ENCODE measurements at regions not wholly inside any gene's neighbourhood (a gene's known extent, or its start where the extent isn't known, plus 50 kb on each side); places are given as distances from the start of the nearest gene placed in this dataset.

DNA sequence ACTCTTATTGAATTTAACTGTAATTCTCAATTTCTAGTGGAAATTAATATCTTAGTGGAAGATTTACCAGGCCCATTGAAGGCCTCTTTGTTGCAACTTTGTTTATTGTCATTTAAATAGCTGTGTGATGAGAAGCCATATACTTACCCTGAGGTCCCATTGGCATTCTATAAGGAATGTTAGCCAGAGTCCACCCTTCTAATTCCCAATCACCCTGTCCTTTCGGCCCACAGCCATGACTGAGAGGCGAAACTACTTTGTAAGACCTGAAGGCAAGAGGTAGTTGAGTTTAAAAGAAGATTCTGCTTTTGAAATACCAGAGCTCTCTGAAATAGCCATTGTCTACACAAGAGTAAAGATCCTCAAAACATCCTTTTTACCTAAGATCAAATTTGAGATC, 290.5 kb upstream of the RARB start:
- in situ Hi-C loops (cut with MboI): no loop called here
- Histone ChIP-seq H3K4me3 (no peak overlapping the region), H4K20me1 (ENCODE audit: insufficient read depth) (no peaks in the 10 kb centered on the region), H3K4me2 (ENCODE audit: unreplicated experiment) (no peak overlapping the region), H3K9me3 (ENCODE audit: low read depth) (no peaks in the 10 kb centered on the region), H3K79me2 (ENCODE audit: insufficient read depth) (no peaks in the 10 kb centered on the region), H3K4me1 (ENCODE audit: insufficient read depth) (no peaks in the 10 kb centered on the region), H3K27me3 (replicated peaks; ENCODE audit: insufficient read depth) (no peaks in the 10 kb centered on the region), H2AFZ (no peak overlapping the region), H3K36me3 (ENCODE audit: low read depth) (no peaks in the 10 kb centered on the region), H3F3A (ENCODE audit: insufficient read depth) (no peaks in the 10 kb centered on the region), H3K27ac (no peak overlapping the region), H3K9ac (no peak overlapping the region), H3K9me2 (ENCODE audit: insufficient read depth) (no peaks in the 10 kb centered on the region)
- 26 to 27% methylated on average over 2 of the region's 2 CpGs for WGBS, 2 experiments (ENCODE audit: low coverage in 1 of 2, low lambda C conversion rate in 2 of 2, missing lambda C conversion rate in 2 of 2)
- TF ChIP-seq EZH2 (IDR thresholded peaks at IDR 0.05; ENCODE audit: insufficient read depth, poor library complexity, severe bottlenecking) (no peak), EZH2phosphoT487 (IDR thresholded peaks at IDR 0.05; ENCODE audit: insufficient read depth, low read depth) (no peak)
- DNase-seq: no peak

DNA sequence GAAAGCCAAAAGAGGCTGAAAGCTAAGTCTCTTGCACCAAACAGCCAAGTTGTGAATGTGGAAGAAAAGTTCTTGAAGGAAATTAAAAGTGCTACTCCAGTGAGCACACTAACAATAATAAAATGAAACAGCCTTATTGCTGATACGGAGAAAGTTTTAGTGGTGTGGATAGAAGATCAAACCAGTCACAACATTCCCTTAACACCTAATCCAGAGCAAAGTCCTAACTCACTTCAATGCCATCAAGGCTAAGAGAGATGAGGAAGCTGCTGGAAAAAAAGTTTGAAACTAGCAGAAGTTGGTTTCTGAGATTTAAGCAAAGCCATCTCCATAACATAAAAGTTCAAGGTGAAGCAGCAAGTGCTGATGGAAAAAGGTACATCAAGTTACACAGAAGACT, 288.8 kb upstream of the RARB start:
- 20 to 32% methylated on average over 1 of the region's 1 CpG for WGBS, 2 experiments (ENCODE audit: low coverage in 1 of 2, low lambda C conversion rate in 2 of 2, missing lambda C conversion rate in 2 of 2)
- no peak overlapping the region for H3K4me3 ChIP-seq
- DNase-seq: no peak
- H4K20me1 ChIP-seq (ENCODE audit: insufficient read depth): no peaks in the 10 kb centered on the region
- no peak overlapping the region for H3K9ac ChIP-seq
- H2AFZ ChIP-seq: no peak overlapping the region
- no peak overlapping the region for H3K4me2 ChIP-seq (ENCODE audit: unreplicated experiment)
- no peaks in the 10 kb centered on the region for H3K9me3 ChIP-seq (ENCODE audit: low read depth)
- H3F3A ChIP-seq (ENCODE audit: insufficient read depth): no peaks in the 10 kb centered on the region
- no peaks in the 10 kb centered on the region for H3K27me3 ChIP-seq (replicated peaks; ENCODE audit: insufficient read depth)
- H3K79me2 ChIP-seq (ENCODE audit: insufficient read depth): no peaks in the 10 kb centered on the region
- in situ Hi-C loops (cut with MboI): no loop called here
- TF ChIP-seq EZH2 (IDR thresholded peaks at IDR 0.05; ENCODE audit: insufficient read depth, poor library complexity, severe bottlenecking) (no peak), EZH2phosphoT487 (IDR thresholded peaks at IDR 0.05; ENCODE audit: insufficient read depth, low read depth) (no peak)
- no peaks in the 10 kb centered on the region for H3K9me2 ChIP-seq (ENCODE audit: insufficient read depth)
- H3K4me1 ChIP-seq (ENCODE audit: insufficient read depth): no peaks in the 10 kb centered on the region
- no peaks in the 10 kb centered on the region for H3K36me3 ChIP-seq (ENCODE audit: low read depth)
- H3K27ac ChIP-seq: no peak overlapping the region

DNA sequence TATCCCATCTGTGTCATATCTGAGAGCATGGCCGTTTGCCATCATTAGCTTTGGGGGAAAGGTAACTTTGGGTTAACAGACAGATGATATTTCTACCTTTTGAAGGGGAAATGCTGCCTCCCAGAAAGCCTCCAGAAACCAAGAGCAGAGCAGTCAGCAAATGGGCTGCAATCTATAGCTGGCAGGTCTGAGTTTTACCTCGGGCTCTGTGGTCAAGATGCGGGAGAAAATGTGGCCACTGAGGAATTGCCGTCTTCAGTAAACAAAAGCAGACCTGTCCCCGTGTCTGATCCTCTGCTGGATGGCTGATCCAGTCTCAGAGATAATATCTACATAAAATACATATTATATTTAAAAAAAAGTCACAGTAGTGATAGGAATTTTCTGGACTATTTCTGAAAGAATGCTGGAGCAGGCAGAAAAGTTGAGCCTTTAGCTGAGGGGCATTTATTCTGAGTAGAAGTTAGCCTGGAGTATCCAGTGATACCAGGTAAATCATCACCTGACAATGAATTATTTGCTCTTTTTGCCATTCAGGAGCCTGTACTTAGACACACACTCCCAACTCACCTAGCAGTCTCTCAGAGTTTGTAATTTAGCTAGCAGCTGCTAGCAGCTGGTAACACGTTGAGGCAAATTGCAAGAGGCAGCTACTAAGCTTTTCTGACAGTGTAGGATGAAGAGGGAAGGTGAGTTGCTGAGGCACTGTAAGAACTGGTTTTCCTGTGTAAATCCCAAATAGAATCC, 285.3 kb upstream of the RARB start:
- H3K4me2 ChIP-seq (ENCODE audit: unreplicated experiment): no peak overlapping the region
- no peak overlapping the region for H3K27ac ChIP-seq
- no peak overlapping the region for H2AFZ ChIP-seq
- H3K4me3 ChIP-seq: no peak overlapping the region
- H3K4me1 ChIP-seq (ENCODE audit: insufficient read depth): no peaks in the 10 kb centered on the region
- no peaks in the 10 kb centered on the region for H3F3A ChIP-seq (ENCODE audit: insufficient read depth)
- no peak overlapping the region for H3K9ac ChIP-seq
- H3K9me3 ChIP-seq (ENCODE audit: low read depth): no peaks in the 10 kb centered on the region
- TF ChIP-seq EZH2phosphoT487 (IDR thresholded peaks at IDR 0.05; ENCODE audit: insufficient read depth, low read depth) (no peak), EZH2 (IDR thresholded peaks at IDR 0.05; ENCODE audit: insufficient read depth, poor library complexity, severe bottlenecking) (no peak)
- in situ Hi-C loops (cut with MboI): no loop called here
- H3K9me2 ChIP-seq (ENCODE audit: insufficient read depth): no peaks in the 10 kb centered on the region
- H4K20me1 ChIP-seq (ENCODE audit: insufficient read depth): no peaks in the 10 kb centered on the region
- H3K79me2 ChIP-seq (ENCODE audit: insufficient read depth): no peaks in the 10 kb centered on the region
- H3K27me3 ChIP-seq (replicated peaks; ENCODE audit: insufficient read depth): no peaks in the 10 kb centered on the region
- H3K36me3 ChIP-seq (ENCODE audit: low read depth): no peaks in the 10 kb centered on the region
- no peak for DNase-seq
- WGBS, 2 experiments (ENCODE audit: low coverage in 1 of 2, low lambda C conversion rate in 2 of 2, missing lambda C conversion rate in 2 of 2): 35 to 36% methylated on average over 6 of the region's 6 CpGs

DNA sequence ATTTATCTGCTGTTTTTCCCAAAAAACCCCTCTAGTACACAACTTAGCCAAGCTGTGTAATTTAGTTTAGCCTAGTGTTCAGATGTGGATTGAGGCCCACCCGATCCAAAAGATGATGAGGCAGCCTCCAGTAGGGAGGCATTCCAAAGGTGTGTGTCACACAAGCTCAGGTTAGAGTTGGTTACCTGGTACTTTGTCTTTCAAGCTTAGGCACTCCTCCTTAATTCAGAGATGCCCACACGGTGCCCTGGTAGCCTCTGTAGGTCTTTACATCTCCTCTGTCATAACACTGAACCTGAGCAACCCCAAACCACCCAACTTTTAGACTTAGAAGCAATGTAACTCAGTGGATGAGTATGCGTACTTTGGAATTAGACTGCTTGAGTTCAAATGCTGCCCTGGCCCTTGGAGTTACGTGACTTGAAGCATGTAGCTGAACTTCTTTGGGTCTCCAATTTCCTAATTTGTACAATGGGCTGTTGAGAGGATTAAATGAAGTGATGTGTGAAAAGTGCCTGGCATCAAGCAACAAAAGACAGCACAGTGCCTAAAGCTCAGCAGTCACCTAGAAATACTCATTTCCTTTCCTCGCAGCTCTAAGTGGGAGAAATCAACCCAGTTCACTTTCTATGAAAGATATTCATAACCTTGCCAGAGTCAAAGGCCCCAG, 284.6 kb upstream of the RARB start:
- 32 to 40% methylated on average over 5 of the region's 5 CpGs for WGBS, 2 experiments (ENCODE audit: low coverage in 1 of 2, low lambda C conversion rate in 2 of 2, missing lambda C conversion rate in 2 of 2)
- Histone ChIP-seq H2AFZ (no peak overlapping the region), H3K4me1 (ENCODE audit: insufficient read depth) (no peaks in the 10 kb centered on the region), H3K4me2 (ENCODE audit: unreplicated experiment) (no peak overlapping the region), H3K27me3 (replicated peaks; ENCODE audit: insufficient read depth) (no peaks in the 10 kb centered on the region), H3K27ac (no peak overlapping the region), H3K9me2 (ENCODE audit: insufficient read depth) (no peaks in the 10 kb centered on the region), H4K20me1 (ENCODE audit: insufficient read depth) (no peaks in the 10 kb centered on the region), H3K9ac (no peak overlapping the region), H3K36me3 (ENCODE audit: low read depth) (no peaks in the 10 kb centered on the region), H3K4me3 (no peak overlapping the region), H3F3A (ENCODE audit: insufficient read depth) (no peaks in the 10 kb centered on the region), H3K79me2 (ENCODE audit: insufficient read depth) (no peaks in the 10 kb centered on the region), H3K9me3 (ENCODE audit: low read depth) (no peaks in the 10 kb centered on the region)
- TF ChIP-seq EZH2phosphoT487 (IDR thresholded peaks at IDR 0.05; ENCODE audit: insufficient read depth, low read depth) (no peak), EZH2 (IDR thresholded peaks at IDR 0.05; ENCODE audit: insufficient read depth, poor library complexity, severe bottlenecking) (no peak)
- in situ Hi-C loops (cut with MboI): no loop called here
- no peak for DNase-seq

Data from GM23248 (cell line).